Uterus (tissue), 3 donors: ENCODE measurements at regions not wholly inside any gene's neighbourhood (a gene's known extent, or its start where the extent isn't known, plus 50 kb on each side); places are given as distances from the start of the nearest gene placed in this dataset.
"Not testable (repeated sequence)": the region's sequence is repeated elsewhere in the genome, so short reads cannot be mapped to it uniquely, and the experiment has no call there.

Experiments
- DNase-seq, 2 donors: peaks; one replicate each; pipeline ENCODE4 v3.0.0-alpha.2; 2019 to 2020
- H3K27ac ChIP-seq, 2 donors: fragments of 200-600 bp; sonication (generic); 1 replicate in 1 of 2; 2 replicates in 1 of 2; pipeline ENCODE4 v1.5.1; 2016 to 2018
- H3K27me3 ChIP-seq, 2 donors: fragments of 200-600 bp; sonication (generic); one replicate each; pipeline ENCODE4 v1.5.1; 2018 to 2019; ENCODE audit warnings: control low read depth in 1 of 2
- H3K36me3 ChIP-seq, 2 donors: fragments of 200-600 bp; sonication (generic); one replicate each; pipeline ENCODE4 v1.5.1; 2019; ENCODE audit warnings: control low read depth in 1 of 2
- H3K4me1 ChIP-seq, 2 donors: fragments of 200-600 bp; sonication (generic); one replicate each; pipeline ENCODE4 v1.5.1; 2018 to 2019; ENCODE audit warnings: control low read depth in 1 of 2
- H3K4me3 ChIP-seq, 2 donors: fragments of 200-600 bp; sonication (generic); 1 replicate in 1 of 2; 2 replicates in 1 of 2; pipeline ENCODE4 v1.5.1; 2018 to 2019; ENCODE audit warnings: mild to moderate bottlenecking in 1 of 2
- H3K9me3 ChIP-seq, 2 donors: fragments of 200-600 bp; sonication (generic); one replicate each; pipeline ENCODE4 v1.5.1; 2019; ENCODE audit warnings: control low read depth in 1 of 2
- POLR2A ChIP-seq, 2 donors: fragments of 450-650 bp; IDR thresholded peaks; one replicate each; pipeline ENCODE4 v1.6.1; 2016; ENCODE audit warnings: antibody characterized with exemption in 2 of 2, mild to moderate bottlenecking in 1 of 2, moderate library complexity in 1 of 2
- intact Hi-C: fragments of 100-400 bp; cut with DNase I; formaldehyde crosslinking; loops from one replicate; pipeline ENCODE4 v1.15.1; 2023; ENCODE audit warnings: low total_unique reads
- TF ChIP-seq, protein P1 (sequence below), 4 experiments: fragments of 200-600 bp in 2 of 4; fragments of 450-650 bp in 2 of 4; sonication (generic) in 2 of 4; IDR thresholded peaks; one replicate each; pipeline ENCODE4 v1.5.1; 2016 to 2019; ENCODE audit warnings: antibody characterized with exemption in 4 of 4, mild to moderate bottlenecking in 2 of 4, moderate library complexity in 1 of 4
- donor health status: DM: yes; HTN: yes; CAD: no.

DNA sequence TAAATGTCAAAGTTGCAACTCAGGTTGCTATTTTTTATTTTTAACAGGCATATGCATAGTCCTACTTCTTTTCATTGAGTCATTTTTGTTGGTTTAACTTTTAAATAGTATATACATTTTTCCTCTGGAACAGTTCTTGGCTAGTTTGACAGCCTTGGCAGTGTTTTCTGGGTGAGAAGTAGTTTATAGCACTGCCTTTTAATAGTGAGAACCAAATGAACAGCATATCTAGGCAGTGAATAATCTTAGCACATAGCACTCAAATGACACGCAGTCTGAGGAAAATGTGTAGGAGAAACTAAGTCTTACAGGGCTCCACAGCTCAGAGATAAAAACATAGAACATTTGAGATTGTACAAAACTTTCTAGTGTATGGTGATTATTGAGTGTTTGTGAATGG, 265.5 kb upstream of the POT1 start:
- no peaks in the 10 kb centered on the region for H3K4me1 ChIP-seq
- DNase-seq = no peak
- no peaks in the 10 kb centered on the region for H3K9me3 ChIP-seq
- H3K4me3 ChIP-seq = no peak overlapping the region
- TF ChIP-seq, protein P1, sequence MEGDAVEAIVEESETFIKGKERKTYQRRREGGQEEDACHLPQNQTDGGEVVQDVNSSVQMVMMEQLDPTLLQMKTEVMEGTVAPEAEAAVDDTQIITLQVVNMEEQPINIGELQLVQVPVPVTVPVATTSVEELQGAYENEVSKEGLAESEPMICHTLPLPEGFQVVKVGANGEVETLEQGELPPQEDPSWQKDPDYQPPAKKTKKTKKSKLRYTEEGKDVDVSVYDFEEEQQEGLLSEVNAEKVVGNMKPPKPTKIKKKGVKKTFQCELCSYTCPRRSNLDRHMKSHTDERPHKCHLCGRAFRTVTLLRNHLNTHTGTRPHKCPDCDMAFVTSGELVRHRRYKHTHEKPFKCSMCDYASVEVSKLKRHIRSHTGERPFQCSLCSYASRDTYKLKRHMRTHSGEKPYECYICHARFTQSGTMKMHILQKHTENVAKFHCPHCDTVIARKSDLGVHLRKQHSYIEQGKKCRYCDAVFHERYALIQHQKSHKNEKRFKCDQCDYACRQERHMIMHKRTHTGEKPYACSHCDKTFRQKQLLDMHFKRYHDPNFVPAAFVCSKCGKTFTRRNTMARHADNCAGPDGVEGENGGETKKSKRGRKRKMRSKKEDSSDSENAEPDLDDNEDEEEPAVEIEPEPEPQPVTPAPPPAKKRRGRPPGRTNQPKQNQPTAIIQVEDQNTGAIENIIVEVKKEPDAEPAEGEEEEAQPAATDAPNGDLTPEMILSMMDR (IDR thresholded peaks at IDR 0.05) = no peak
- TF ChIP-seq POLR2A (IDR thresholded peaks at IDR 0.05) = no peak
- intact Hi-C loops = no loop called here
- no peaks in the 10 kb centered on the region for H3K36me3 ChIP-seq
- H3K27ac ChIP-seq = no peak overlapping the region
- no peaks in the 10 kb centered on the region for H3K27me3 ChIP-seq

DNA sequence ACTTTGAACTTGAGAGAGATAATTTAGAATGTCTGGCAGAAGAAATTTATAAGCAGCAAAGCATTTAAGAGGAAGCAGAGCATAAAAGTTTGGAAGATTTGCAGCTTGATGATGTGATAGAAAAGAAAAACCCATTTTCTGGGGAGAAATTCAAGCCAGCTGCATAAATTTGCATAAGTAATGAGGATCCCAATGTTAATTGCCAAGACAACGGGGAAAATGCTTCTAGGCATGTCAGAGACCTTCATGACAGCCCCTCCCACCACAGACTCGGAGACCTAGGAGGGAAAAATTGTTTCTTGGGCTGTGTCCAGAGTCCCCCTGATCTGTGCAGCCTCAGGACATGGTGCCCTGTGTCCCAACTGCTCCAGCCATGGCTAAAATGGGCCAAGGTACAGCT, 263.6 kb upstream of the POT1 start:
- intact Hi-C loops = no loop called here
- no peak overlapping the region for H3K27ac ChIP-seq

DNA sequence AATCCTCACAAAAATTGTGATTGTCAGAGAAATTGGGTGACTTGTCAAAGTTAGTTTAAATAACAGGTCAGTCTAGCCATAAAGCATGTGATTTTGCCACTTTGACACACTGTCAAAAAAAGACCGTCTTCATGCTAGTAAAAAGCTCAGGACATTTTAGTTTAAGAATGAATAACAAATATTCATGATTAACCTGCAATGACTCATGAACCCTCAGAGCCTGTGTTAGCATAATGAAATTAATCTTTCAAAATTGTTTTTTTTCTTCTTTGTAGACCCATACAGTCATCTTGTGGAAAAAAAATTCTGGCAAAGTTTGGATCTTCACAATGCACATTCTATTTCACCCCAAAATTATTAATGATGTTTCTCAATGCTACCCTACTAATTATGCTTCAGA, 255.2 kb upstream of the POT1 start:
- Histone ChIP-seq H3K36me3 (no peaks in the 10 kb centered on the region), H3K4me3 (no peak overlapping the region), H3K27me3 (no peaks in the 10 kb centered on the region), H3K27ac (no peak overlapping the region), H3K9me3 (no peaks in the 10 kb centered on the region), H3K4me1 (no peaks in the 10 kb centered on the region)
- intact Hi-C loops = no loop called here
- no peak for DNase-seq
- TF ChIP-seq POLR2A (IDR thresholded peaks at IDR 0.05) = no peak
- TF ChIP-seq, protein P1 (IDR thresholded peaks at IDR 0.05) = no peak

More for the DNA sequence above, 263.6 kb upstream of the POT1 start:
- H3K4me1 ChIP-seq = no peaks in the 10 kb centered on the region
- no peaks in the 10 kb centered on the region for H3K36me3 ChIP-seq
- no peaks in the 10 kb centered on the region for H3K27me3 ChIP-seq
- no peak for DNase-seq
- no peak overlapping the region for H3K4me3 ChIP-seq
- TF ChIP-seq, protein P1 (IDR thresholded peaks at IDR 0.05) = no peak
- TF ChIP-seq POLR2A (IDR thresholded peaks at IDR 0.05) = no peak
- H3K9me3 ChIP-seq = no peaks in the 10 kb centered on the region

DNA sequence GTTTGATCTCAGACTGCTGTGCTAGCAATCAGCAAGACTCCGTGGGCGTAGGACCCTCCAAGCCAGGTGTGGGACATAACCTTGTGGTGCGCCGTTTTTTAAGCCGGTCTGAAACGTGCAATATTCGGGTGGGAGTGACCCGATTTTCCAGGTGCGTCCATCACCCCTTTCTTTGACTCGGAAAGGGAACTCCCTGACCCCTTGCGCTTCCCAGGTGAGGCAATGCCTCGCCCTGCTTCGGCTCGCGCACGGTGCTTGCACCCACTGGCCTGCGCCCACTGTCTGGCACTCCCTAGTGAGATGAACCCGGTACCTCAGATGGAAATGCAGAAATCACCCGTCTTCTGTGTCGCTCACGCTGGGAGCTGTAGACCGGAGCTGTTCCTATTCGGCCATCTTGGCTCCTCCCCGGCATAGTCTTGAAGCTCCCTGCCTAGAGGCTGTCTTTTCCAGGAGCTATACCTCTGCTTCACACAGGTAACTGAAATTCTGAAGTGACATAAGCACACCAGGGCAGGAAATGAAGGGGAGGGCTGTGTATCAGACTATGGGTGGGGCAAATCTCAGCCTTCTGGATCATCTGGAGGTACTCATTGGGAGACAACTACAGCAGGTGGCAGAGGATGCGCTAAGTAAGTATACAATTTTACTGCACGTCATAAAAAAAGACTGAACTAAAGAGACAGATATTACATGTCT, 252.1 kb upstream of the POT1 start:
- H3K27ac ChIP-seq, H3K27me3 ChIP-seq, intact Hi-C loops, H3K4me3 ChIP-seq, H3K36me3 ChIP-seq, H3K4me1 ChIP-seq, DNase-seq, H3K9me3 ChIP-seq: not testable (repeated sequence)

DNA sequence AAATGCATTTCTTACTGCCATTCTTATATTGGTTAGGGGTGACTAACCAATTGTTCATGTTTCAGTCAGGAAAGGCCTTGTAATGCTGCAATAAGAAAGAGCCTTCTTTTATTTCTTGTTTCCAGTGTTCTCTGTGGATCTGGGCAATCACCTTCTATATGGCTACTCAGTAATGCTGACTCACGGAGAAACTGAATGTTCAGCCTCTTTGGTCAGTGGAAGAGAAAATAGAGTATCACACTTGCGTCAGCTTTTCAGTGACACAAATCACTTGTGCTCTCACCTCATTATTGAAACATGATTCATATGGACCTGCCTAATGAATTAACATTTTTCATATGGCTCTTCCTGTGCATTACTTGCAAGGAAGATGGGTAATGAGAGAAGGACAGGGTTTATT, 243.9 kb upstream of the POT1 start:
- intact Hi-C loops = no loop called here
- H3K36me3 ChIP-seq = no peaks in the 10 kb centered on the region
- no peaks in the 10 kb centered on the region for H3K9me3 ChIP-seq
- no peak overlapping the region for H3K4me3 ChIP-seq
- no peak overlapping the region for H3K27ac ChIP-seq
- H3K4me1 ChIP-seq = no peaks in the 10 kb centered on the region
- DNase-seq = no peak
- TF ChIP-seq, protein P1 (IDR thresholded peaks at IDR 0.05) = no peak
- TF ChIP-seq POLR2A (IDR thresholded peaks at IDR 0.05) = no peak
- no peaks in the 10 kb centered on the region for H3K27me3 ChIP-seq

DNA sequence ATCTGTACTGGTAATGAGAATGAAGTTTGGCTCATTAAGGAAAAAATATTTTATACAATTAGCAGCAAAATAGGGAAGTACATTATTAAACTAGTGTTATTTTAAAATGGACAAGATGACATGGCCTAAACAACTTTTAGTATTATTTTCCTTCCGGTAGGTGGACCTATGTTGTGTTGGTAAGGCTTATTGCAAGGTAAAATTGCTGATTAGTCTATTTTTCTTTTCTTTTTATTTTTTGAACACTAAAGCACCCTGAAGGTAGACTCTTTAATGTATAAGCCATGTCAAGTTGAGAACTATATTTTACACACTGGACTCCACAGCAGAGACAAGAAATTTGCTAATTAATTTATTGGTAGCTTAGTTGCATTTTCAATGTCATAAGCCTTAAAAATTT, 239.5 kb upstream of the POT1 start:
- no peak for DNase-seq
- Histone ChIP-seq H3K4me3 (no peak overlapping the region), H3K4me1 (no peaks in the 10 kb centered on the region), H3K27me3 (no peaks in the 10 kb centered on the region), H3K27ac (no peak overlapping the region), H3K9me3 (no peaks in the 10 kb centered on the region), H3K36me3 (no peaks in the 10 kb centered on the region)
- intact Hi-C loops = no loop called here
- no peak for TF ChIP-seq POLR2A (IDR thresholded peaks at IDR 0.05)
- TF ChIP-seq, protein P1 (IDR thresholded peaks at IDR 0.05) = no peak
